Endothelial cell of umbilical vein (primary cell): ENCODE measurements at regions not wholly inside any gene's neighbourhood (a gene's known extent, or its start where the extent isn't known, plus 50 kb on each side); places are given as distances from the start of the nearest gene placed in this dataset.

Source experiments
- CTCF ChIP-seq, 2 donors: IDR thresholded peaks; 1 replicate in 1 of 2; 2 replicates in 1 of 2; pipeline ENCODE4 v1.5.1; 2011; ENCODE audit warnings: low read length in 2 of 2, mild to moderate bottlenecking in 2 of 2, moderate library complexity in 2 of 2, control low read depth in 1 of 2, inconsistent platforms in 1 of 2, low read depth in 1 of 2; ENCODE audit not compliant: insufficient read depth in 1 of 2; ENCODE audit errors: extremely low read depth in 1 of 2
- EZH2 ChIP-seq: IDR thresholded peaks from 2 replicates; pipeline ENCODE4 v1.6.1; 2012; ENCODE audit warnings: borderline replicate concordance, low read depth, mild to moderate bottlenecking, moderate library complexity, low read length, inconsistent platforms; ENCODE audit not compliant: severe bottlenecking
- FOS ChIP-seq: IDR thresholded peaks from 2 replicates; pipeline ENCODE4 v1.6.1; 2011; ENCODE audit warnings: mild to moderate bottlenecking, low read length, moderate library complexity, borderline replicate concordance; ENCODE audit not compliant: insufficient read depth
- GATA2 ChIP-seq: IDR thresholded peaks from 2 replicates; pipeline ENCODE4 v1.7.0; 2011; ENCODE audit warnings: low read depth, mild to moderate bottlenecking, moderate library complexity, mixed read lengths, low read length; ENCODE audit not compliant: insufficient read length, insufficient read depth
- JUN ChIP-seq: IDR thresholded peaks from 2 replicates; pipeline ENCODE4 v1.6.1; 2011; ENCODE audit warnings: borderline replicate concordance, low read depth; ENCODE audit not compliant: insufficient read length, insufficient read depth
- MYC ChIP-seq: IDR thresholded peaks from one replicate; pipeline ENCODE4 v1.6.1; 2011; ENCODE audit warnings: mild to moderate bottlenecking, low read depth, low read length
- POLR2A ChIP-seq: IDR thresholded peaks from 2 replicates; pipeline ENCODE4 v1.6.1; 2012; ENCODE audit warnings: low read depth, mild to moderate bottlenecking, control low read depth, low read length
- POLR2AphosphoS5 ChIP-seq: IDR thresholded peaks from 2 replicates; pipeline ENCODE4 v1.6.1; 2012; ENCODE audit warnings: low read depth, mild to moderate bottlenecking, control low read depth, low read length, moderate library complexity; ENCODE audit not compliant: insufficient read depth

- TF ChIP-seq FOS, result no peak
- no peak for TF ChIP-seq CTCF (IDR thresholded peaks at IDR 0.05; ENCODE audit: extremely low read depth in 1 of 2, insufficient read depth in 1 of 2, low read depth in 1 of 2, low read length in 2 of 2)
- no peak for TF ChIP-seq POLR2A
- no peak for TF ChIP-seq JUN
- no peak for TF ChIP-seq POLR2AphosphoS5
- no peak for TF ChIP-seq EZH2
- no peak for TF ChIP-seq GATA2
- no peak for TF ChIP-seq MYC
Observed at GRCh38 chr5:111603446-111603827, 91.1 kb upstream of the STARD4 start.
